Adipocyte (in vitro differentiated cells): ENCODE measurements at regions not wholly inside any gene's neighbourhood (a gene's known extent, or its start where the extent isn't known, plus 50 kb on each side); places are given as distances from the start of the nearest gene placed in this dataset.

Source experiments
- DNase-seq: peaks from one replicate; pipeline ENCODE4 v3.0.0-alpha.2; 2015; ENCODE audit warnings: low read depth
- H3K27me3 ChIP-seq: replicated peaks from 2 replicates; pipeline ENCODE4 v1.7.0; 2013; ENCODE audit warnings: mild to moderate bottlenecking, low read length, moderate library complexity; ENCODE audit not compliant: control insufficient read depth, insufficient read depth
- H3K36me3 ChIP-seq: 2 replicates; pipeline ENCODE4 v1.7.0; 2013; ENCODE audit warnings: low read length, mild to moderate bottlenecking, moderate library complexity; ENCODE audit not compliant: control insufficient read depth, insufficient read depth, severe bottlenecking
- H3K4me1 ChIP-seq: 2 replicates; pipeline ENCODE4 v1.7.0; 2013; ENCODE audit warnings: mild to moderate bottlenecking, low read length, moderate library complexity; ENCODE audit not compliant: control insufficient read depth, insufficient read depth
- H3K4me3 ChIP-seq: 2 replicates; pipeline ENCODE4 v1.7.0; 2013; ENCODE audit warnings: mild to moderate bottlenecking, low read length, moderate library complexity
- H3K9ac ChIP-seq: 2 replicates; pipeline ENCODE4 v1.7.0; 2013; ENCODE audit warnings: mild to moderate bottlenecking, low read length, moderate library complexity
- H3K9me3 ChIP-seq: 2 replicates; pipeline ENCODE4 v1.7.0; 2013; ENCODE audit warnings: mild to moderate bottlenecking, low read length, moderate library complexity; ENCODE audit not compliant: control insufficient read depth

GRCh38 chr2:185990861-185991525, 252.4 kb downstream of the FSIP2 start:
- Histone ChIP-seq H3K27me3 (no peaks in the 10 kb centered on the region), H3K9ac (no peak overlapping the region), H3K4me1 (no peaks in the 10 kb centered on the region), H3K4me3 (no peak overlapping the region), H3K36me3 (no peaks in the 10 kb centered on the region), H3K9me3 (no peaks in the 10 kb centered on the region)
- peak; percentile 5 for DNase-seq

- H3K9ac ChIP-seq = no peak overlapping the region
- H3K4me3 ChIP-seq = no peak overlapping the region
- no peaks in the 10 kb centered on the region for H3K9me3 ChIP-seq
- no peaks in the 10 kb centered on the region for H3K27me3 ChIP-seq
- H3K4me1 ChIP-seq = no peaks in the 10 kb centered on the region
- DNase-seq = peak; percentile 3
- H3K36me3 ChIP-seq = no peaks in the 10 kb centered on the region
Measured at GRCh38 chr2:185998562-185999070, 260.0 kb downstream of the FSIP2 start.

- no peak overlapping the region for H3K9ac ChIP-seq
- no peak for DNase-seq
- H3K4me3 ChIP-seq = no peak overlapping the region
- H3K4me1 ChIP-seq = no peaks in the 10 kb centered on the region
- peaks cover 22% of the 10 kb centered on the region for H3K9me3 ChIP-seq
- H3K27me3 ChIP-seq = no peaks in the 10 kb centered on the region
- H3K36me3 ChIP-seq = no peaks in the 10 kb centered on the region
Measured at GRCh38 chr2:186009341-186009740, 270.7 kb downstream of the FSIP2 start.

- H3K36me3 ChIP-seq = no peaks in the 10 kb centered on the region
- peaks cover 14% of the 10 kb centered on the region for H3K9me3 ChIP-seq
- DNase-seq = no peak
- H3K4me1 ChIP-seq = peaks cover 5% of the 10 kb centered on the region
- no peak overlapping the region for H3K9ac ChIP-seq
- no peak overlapping the region for H3K4me3 ChIP-seq
- no peaks in the 10 kb centered on the region for H3K27me3 ChIP-seq
Measured at GRCh38 chr2:186017278-186017677, 278.7 kb downstream of the FSIP2 start.

- H3K4me1 ChIP-seq = peaks cover 5% of the 10 kb centered on the region
- no peaks in the 10 kb centered on the region for H3K27me3 ChIP-seq
- H3K9ac ChIP-seq = no peak overlapping the region
- DNase-seq = no peak
- no peaks in the 10 kb centered on the region for H3K9me3 ChIP-seq
- no peak overlapping the region for H3K4me3 ChIP-seq
- no peaks in the 10 kb centered on the region for H3K36me3 ChIP-seq
Measured at GRCh38 chr2:186024921-186025320, 286.3 kb downstream of the FSIP2 start.

- Histone ChIP-seq H3K9ac (no peak overlapping the region), H3K36me3 (no peaks in the 10 kb centered on the region), H3K27me3 (no peaks in the 10 kb centered on the region), H3K4me3 (no peak overlapping the region), H3K4me1 (no peaks in the 10 kb centered on the region), H3K9me3 (no peaks in the 10 kb centered on the region)
- DNase-seq = no peak
Measured at GRCh38 chr2:186027922-186028321, 289.3 kb downstream of the FSIP2 start.

- DNase-seq = no peak
- Histone ChIP-seq H3K4me1 (no peaks in the 10 kb centered on the region), H3K36me3 (no peaks in the 10 kb centered on the region), H3K27me3 (no peaks in the 10 kb centered on the region), H3K4me3 (no peak overlapping the region), H3K9ac (no peak overlapping the region), H3K9me3 (no peaks in the 10 kb centered on the region)
Measured at GRCh38 chr2:186031229-186031628, 292.6 kb downstream of the FSIP2 start.

GRCh38 chr2:186032102-186032738, 293.6 kb downstream of the FSIP2 start:
- DNase-seq = no peak
- Histone ChIP-seq H3K9ac (no peak overlapping the region), H3K4me1 (no peaks in the 10 kb centered on the region), H3K36me3 (no peaks in the 10 kb centered on the region), H3K9me3 (no peaks in the 10 kb centered on the region), H3K27me3 (no peaks in the 10 kb centered on the region), H3K4me3 (no peak overlapping the region)

GRCh38 chr2:186032930-186033329, 294.3 kb downstream of the FSIP2 start:
- Histone ChIP-seq H3K9me3 (no peaks in the 10 kb centered on the region), H3K27me3 (no peaks in the 10 kb centered on the region), H3K4me3 (no peak overlapping the region)

GRCh38 chr2:186033541-186033940, 294.9 kb downstream of the FSIP2 start:
- no peak for DNase-seq
- H3K9ac ChIP-seq = no peak overlapping the region
- H3K9me3 ChIP-seq = no peaks in the 10 kb centered on the region
- H3K4me1 ChIP-seq = no peaks in the 10 kb centered on the region
- no peaks in the 10 kb centered on the region for H3K36me3 ChIP-seq
- H3K4me3 ChIP-seq = no peak overlapping the region
- no peaks in the 10 kb centered on the region for H3K27me3 ChIP-seq

More at GRCh38 chr2:186032930-186033329, 294.3 kb downstream of the FSIP2 start:
- Histone ChIP-seq H3K4me1 (no peaks in the 10 kb centered on the region), H3K36me3 (no peaks in the 10 kb centered on the region), H3K9ac (no peak overlapping the region)
- no peak for DNase-seq

- no peaks in the 10 kb centered on the region for H3K4me1 ChIP-seq
- H3K27me3 ChIP-seq = no peaks in the 10 kb centered on the region
- no peaks in the 10 kb centered on the region for H3K36me3 ChIP-seq
- no peak overlapping the region for H3K9ac ChIP-seq
- no peak for DNase-seq
- H3K4me3 ChIP-seq = no peak overlapping the region
- no peaks in the 10 kb centered on the region for H3K9me3 ChIP-seq
Measured at GRCh38 chr2:186036862-186037449, 298.4 kb downstream of the FSIP2 start.
